ENCODE measurements at regions not wholly inside any gene's neighbourhood (a gene's known extent, or its start where the extent isn't known, plus 50 kb on each side); places are given as distances from the start of the nearest gene placed in this dataset.

- no peak for TF ChIP-seq CTCF (IDR thresholded peaks at IDR 0.05)
- H3K27me3 Mint-ChIP-seq, result no peaks in the 10 kb centered on the region
- no peak overlapping the region for H3K27ac Mint-ChIP-seq
- intact Hi-C loops (cut with micrococcal nuclease), result no loop called here
- H3K36me3 Mint-ChIP-seq (ENCODE audit: low read depth), result no peaks in the 10 kb centered on the region
- H3K4me3 Mint-ChIP-seq, result no peak overlapping the region
- CTCF ChIA-PET, result no interaction called here
- DNase-seq (no peak), ATAC-seq (no peak)
- no peaks in the 10 kb centered on the region for H3K4me1 Mint-ChIP-seq (ENCODE audit: low read depth)
- H3K9me3 Mint-ChIP-seq, result no peaks in the 10 kb centered on the region
- POLR2A ChIA-PET, result no interaction called here
Measured at GRCh38 chr14:101194373-101195308, 291.1 kb upstream of the RTL1 start.

DNA sequence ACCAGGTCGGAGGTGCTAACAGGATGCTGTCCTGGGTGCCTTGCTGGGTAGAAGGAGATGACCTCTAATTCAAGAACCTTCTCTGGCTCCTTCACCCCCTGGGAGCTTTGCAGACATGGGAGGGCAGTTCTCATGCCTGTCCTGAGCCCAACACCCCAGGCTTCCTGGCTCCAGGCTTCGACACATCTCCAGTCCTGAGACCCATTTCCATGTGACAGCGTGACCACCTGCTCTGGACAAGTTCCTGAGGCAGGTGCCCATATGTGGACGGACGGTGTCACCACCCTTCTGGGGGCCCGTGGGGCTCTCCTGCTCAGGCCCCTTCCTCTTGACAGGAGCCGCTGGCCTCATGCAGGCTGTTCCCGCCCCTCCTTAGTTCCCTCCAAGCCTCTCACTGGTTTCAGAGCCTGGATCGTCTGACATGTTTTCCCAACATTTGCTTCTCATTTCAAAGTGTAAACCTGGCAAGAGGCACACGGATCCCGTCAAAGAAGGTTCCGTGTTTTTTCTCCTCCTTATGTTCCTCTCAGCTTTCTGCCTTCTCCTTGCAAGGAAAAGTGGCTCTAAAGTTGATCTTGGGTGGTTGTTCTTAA is 291.9 kb upstream of the RTL1 start:
- DNase-seq (no peak), ATAC-seq (no peak)
- Mint-ChIP-seq H3K27ac (no peak overlapping the region), H3K9me3 (no peaks in the 10 kb centered on the region), H3K4me3 (no peak overlapping the region), H3K36me3 (ENCODE audit: low read depth) (no peaks in the 10 kb centered on the region), H3K4me1 (ENCODE audit: low read depth) (no peaks in the 10 kb centered on the region), H3K27me3 (no peaks in the 10 kb centered on the region)
- TF ChIP-seq CTCF (IDR thresholded peaks at IDR 0.05), result no peak
- intact Hi-C loops (cut with micrococcal nuclease), result no loop called here
- POLR2A ChIA-PET, result no interaction called here
- CTCF ChIA-PET, result no interaction called here

GRCh38 chr14:101196051-101196712 is 292.7 kb upstream of the RTL1 start:
- Mint-ChIP-seq H3K9me3 (no peaks in the 10 kb centered on the region), H3K27ac (no peak overlapping the region), H3K4me3 (no peak overlapping the region), H3K36me3 (ENCODE audit: low read depth) (no peaks in the 10 kb centered on the region), H3K27me3 (no peaks in the 10 kb centered on the region), H3K4me1 (ENCODE audit: low read depth) (no peaks in the 10 kb centered on the region)
- intact Hi-C loops (cut with micrococcal nuclease), result no loop called here
- ChIA-PET CTCF (no interaction called here), POLR2A (no interaction called here)
- no peak for ATAC-seq
- DNase-seq, result no peak
- TF ChIP-seq CTCF (IDR thresholded peaks at IDR 0.05), result no peak

- intact Hi-C loops (cut with micrococcal nuclease), result no loop called here
- Mint-ChIP-seq H3K27ac (no peak overlapping the region), H3K4me3 (no peak overlapping the region), H3K36me3 (ENCODE audit: low read depth) (no peaks in the 10 kb centered on the region), H3K9me3 (no peaks in the 10 kb centered on the region), H3K4me1 (ENCODE audit: low read depth) (no peaks in the 10 kb centered on the region), H3K27me3 (no peaks in the 10 kb centered on the region)
- ATAC-seq, result no peak
- DNase-seq, result no peak
- ChIA-PET CTCF (no interaction called here), POLR2A (no interaction called here)
- no peak for TF ChIP-seq CTCF (IDR thresholded peaks at IDR 0.05)
Measured at GRCh38 chr14:101196795-101197590, 293.5 kb upstream of the RTL1 start.
